ENCODE measurements at regions not wholly inside any gene's neighbourhood (a gene's known extent, or its start where the extent isn't known, plus 50 kb on each side); places are given as distances from the start of the nearest gene placed in this dataset.

- TF ChIP-seq POLR2AphosphoS5 (IDR thresholded peaks at IDR 0.05): no peak
- TF ChIP-seq CTCF (IDR thresholded peaks at IDR 0.05): no peak
- TF ChIP-seq POLR2A (IDR thresholded peaks at IDR 0.05): no peak
- H3K36me3 ChIP-seq: no peaks in the 10 kb centered on the region
- no peaks in the 10 kb centered on the region for H3K27me3 ChIP-seq
- intact Hi-C loops (cut with DNase I; ENCODE audit: low total_unique reads): no loop called here
- no peak for DNase-seq (ENCODE audit: low spot score in 2 of 2)
- H3K27ac ChIP-seq: no peak overlapping the region
- no peaks in the 10 kb centered on the region for H3K9me3 ChIP-seq
- H3K4me3 ChIP-seq: no peak overlapping the region
- no peaks in the 10 kb centered on the region for H3K4me1 ChIP-seq
Observed at GRCh38 chr10:35749230-35749629, 107.1 kb upstream of the FZD8 start.

- H3K27ac ChIP-seq: no peak overlapping the region
- no peaks in the 10 kb centered on the region for H3K27me3 ChIP-seq
- no peak for TF ChIP-seq POLR2A (IDR thresholded peaks at IDR 0.05)
- no peak for TF ChIP-seq CTCF (IDR thresholded peaks at IDR 0.05)
- no peak for TF ChIP-seq POLR2AphosphoS5 (IDR thresholded peaks at IDR 0.05)
- H3K4me1 ChIP-seq: no peaks in the 10 kb centered on the region
- H3K36me3 ChIP-seq: no peaks in the 10 kb centered on the region
- intact Hi-C loops (cut with DNase I; ENCODE audit: low total_unique reads): no loop called here
- H3K4me3 ChIP-seq: no peak overlapping the region
- no peaks in the 10 kb centered on the region for H3K9me3 ChIP-seq
- no peak for DNase-seq (ENCODE audit: low spot score in 2 of 2)
Observed at GRCh38 chr10:35745617-35746403, 103.7 kb upstream of the FZD8 start.

DNA sequence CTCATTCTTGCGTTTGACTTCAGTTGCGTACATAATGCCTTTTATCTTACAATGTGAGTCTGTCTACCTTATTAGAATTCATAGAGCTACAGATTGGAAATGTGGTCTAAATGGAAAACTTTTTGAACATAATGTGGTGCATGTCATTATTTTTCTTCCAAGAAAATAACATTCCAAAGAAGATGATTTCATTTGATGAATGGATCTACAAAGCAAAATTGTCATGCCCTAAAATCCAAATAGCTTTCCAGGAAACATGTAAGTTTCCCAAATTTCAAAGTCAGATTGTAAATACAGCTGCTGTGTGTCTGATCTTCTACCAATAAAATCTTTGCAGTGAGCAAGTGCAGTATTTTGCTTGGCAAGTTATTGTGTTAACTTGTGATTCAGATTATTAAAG, 101.8 kb upstream of the FZD8 start:
- Histone ChIP-seq H3K27me3 (no peaks in the 10 kb centered on the region), H3K4me1 (no peaks in the 10 kb centered on the region), H3K4me3 (no peak overlapping the region), H3K27ac (no peak overlapping the region), H3K36me3 (no peaks in the 10 kb centered on the region), H3K9me3 (no peaks in the 10 kb centered on the region)
- no peak for DNase-seq (ENCODE audit: low spot score in 2 of 2)
- TF ChIP-seq POLR2A (IDR thresholded peaks at IDR 0.05): no peak
- TF ChIP-seq POLR2AphosphoS5 (IDR thresholded peaks at IDR 0.05): no peak
- TF ChIP-seq CTCF (IDR thresholded peaks at IDR 0.05): no peak
- intact Hi-C loops (cut with DNase I; ENCODE audit: low total_unique reads): no loop called here

DNA sequence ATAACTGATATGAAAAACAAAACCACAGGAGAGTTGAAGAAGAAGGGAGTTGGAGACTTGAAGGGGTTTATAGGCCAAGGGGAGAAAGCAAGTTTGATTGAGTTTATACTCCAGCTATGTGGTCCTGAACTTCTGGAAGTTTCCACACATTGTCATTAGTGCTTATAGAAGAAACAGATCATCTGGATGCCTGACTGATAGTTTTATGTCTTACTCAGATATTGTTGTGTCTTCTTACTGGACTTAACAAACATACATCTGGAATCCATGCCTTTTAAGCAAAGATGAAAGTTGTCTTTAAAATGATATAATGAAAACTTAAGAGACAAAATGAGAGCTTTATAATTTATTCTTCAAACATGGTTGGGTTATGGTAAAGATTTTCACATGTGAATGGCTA, 101.3 kb upstream of the FZD8 start:
- no peak for DNase-seq (ENCODE audit: low spot score in 2 of 2)
- Histone ChIP-seq H3K4me3 (no peak overlapping the region), H3K27me3 (no peaks in the 10 kb centered on the region), H3K36me3 (no peaks in the 10 kb centered on the region), H3K9me3 (no peaks in the 10 kb centered on the region), H3K4me1 (no peaks in the 10 kb centered on the region), H3K27ac (no peak overlapping the region)
- TF ChIP-seq POLR2AphosphoS5 (IDR thresholded peaks at IDR 0.05): no peak
- no peak for TF ChIP-seq POLR2A (IDR thresholded peaks at IDR 0.05)
- no peak for TF ChIP-seq CTCF (IDR thresholded peaks at IDR 0.05)
- intact Hi-C loops (cut with DNase I; ENCODE audit: low total_unique reads): no loop called here

DNA sequence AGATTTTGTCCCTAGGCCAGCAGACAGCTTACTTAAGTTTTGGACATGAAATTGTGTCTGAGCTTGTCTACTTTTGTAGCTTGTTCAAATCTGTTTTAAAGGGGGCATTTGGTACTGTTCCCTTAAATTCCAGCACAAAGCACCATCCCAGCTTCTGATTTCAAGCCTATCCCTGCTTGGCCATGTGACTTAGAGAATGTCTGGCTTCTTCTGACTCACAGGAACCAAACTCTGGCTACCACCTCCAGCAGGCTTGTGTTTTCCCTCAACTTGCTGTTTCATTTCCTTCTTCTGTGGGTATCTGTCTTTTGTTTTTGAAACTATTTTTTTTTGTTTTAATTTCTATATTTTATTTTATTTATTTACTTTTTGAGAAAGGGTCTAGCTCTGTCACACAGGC, 97.9 kb upstream of the FZD8 start:
- Histone ChIP-seq H3K9me3 (no peaks in the 10 kb centered on the region), H3K27me3 (no peaks in the 10 kb centered on the region), H3K27ac (no peak overlapping the region), H3K4me1 (no peaks in the 10 kb centered on the region), H3K36me3 (no peaks in the 10 kb centered on the region), H3K4me3 (no peak overlapping the region)
- TF ChIP-seq POLR2A (IDR thresholded peaks at IDR 0.05) (no peak), CTCF (IDR thresholded peaks at IDR 0.05) (no peak), POLR2AphosphoS5 (IDR thresholded peaks at IDR 0.05) (no peak)
- intact Hi-C loops (cut with DNase I; ENCODE audit: low total_unique reads): no loop called here
- no peak for DNase-seq (ENCODE audit: low spot score in 2 of 2)
